ENCODE measurements at regions not wholly inside any gene's neighbourhood (a gene's known extent, or its start where the extent isn't known, plus 50 kb on each side); places are given as distances from the start of the nearest gene placed in this dataset.

GRCh38 chr18:67677489-67677888 lies 161.0 kb upstream of the DSEL start:
- 87 to 93% (median 90%) methylated on average over 3 of the region's 3 CpGs for WGBS, 3 donors
- H3K9me3 ChIP-seq = no peaks in the 10 kb centered on the region
- H3K27ac ChIP-seq = no peak overlapping the region
- intact Hi-C loops (cut with DNase I) = no loop called here
- no peak for DNase-seq
- no peaks in the 10 kb centered on the region for H3K4me1 ChIP-seq (ENCODE audit: insufficient read depth)
- H3K4me3 ChIP-seq = no peak overlapping the region
- TF ChIP-seq CTCF (IDR thresholded peaks at IDR 0.05) (no peak), EP300 (IDR thresholded peaks at IDR 0.05) (no peak), POLR2A (IDR thresholded peaks at IDR 0.05) (no peak)
- H3K36me3 ChIP-seq = no peaks in the 10 kb centered on the region
- H3K27me3 ChIP-seq = no peaks in the 10 kb centered on the region

GRCh38 chr18:67672716-67673115 lies 156.2 kb upstream of the DSEL start:
- DNase-seq = no peak
- Histone ChIP-seq H3K27me3 (no peaks in the 10 kb centered on the region), H3K4me1 (ENCODE audit: insufficient read depth) (no peaks in the 10 kb centered on the region), H3K4me3 (no peak overlapping the region), H3K36me3 (no peaks in the 10 kb centered on the region), H3K27ac (no peak overlapping the region), H3K9me3 (no peaks in the 10 kb centered on the region)
- TF ChIP-seq POLR2A (IDR thresholded peaks at IDR 0.05) (no peak), CTCF (IDR thresholded peaks at IDR 0.05) (no peak), EP300 (IDR thresholded peaks at IDR 0.05) (no peak)
- intact Hi-C loops (cut with DNase I) = no loop called here
- WGBS, 3 donors = 83 to 89% (median 87%) methylated on average over 5 of the region's 5 CpGs

- Histone ChIP-seq H3K4me1 (ENCODE audit: insufficient read depth) (no peaks in the 10 kb centered on the region), H3K9me3 (no peaks in the 10 kb centered on the region), H3K36me3 (no peaks in the 10 kb centered on the region), H3K4me3 (no peak overlapping the region), H3K27me3 (no peaks in the 10 kb centered on the region), H3K27ac (no peak overlapping the region)
- DNase-seq = no peak
- TF ChIP-seq POLR2A (IDR thresholded peaks at IDR 0.05) (no peak), EP300 (IDR thresholded peaks at IDR 0.05) (no peak), CTCF (IDR thresholded peaks at IDR 0.05) (no peak)
- WGBS, 3 donors = 88 to 92% (median 91%) methylated on average over 2 of the region's 2 CpGs
- intact Hi-C loops (cut with DNase I) = no loop called here
Measured at GRCh38 chr18:67672155-67672554, 155.6 kb upstream of the DSEL start.

GRCh38 chr18:67670024-67670543 lies 153.6 kb upstream of the DSEL start:
- DNase-seq = no peak
- no peak for TF ChIP-seq EP300 (IDR thresholded peaks at IDR 0.05)
- no peak for TF ChIP-seq CTCF (IDR thresholded peaks at IDR 0.05)
- no peak for TF ChIP-seq POLR2A (IDR thresholded peaks at IDR 0.05)
- Histone ChIP-seq H3K4me1 (ENCODE audit: insufficient read depth) (no peaks in the 10 kb centered on the region), H3K27ac (no peak overlapping the region), H3K4me3 (no peak overlapping the region), H3K9me3 (no peaks in the 10 kb centered on the region), H3K27me3 (no peaks in the 10 kb centered on the region), H3K36me3 (no peaks in the 10 kb centered on the region)
- intact Hi-C loops (cut with DNase I) = no loop called here
- 49 to 72% (median 52%) methylated on average over 2 of the region's 2 CpGs for WGBS, 3 donors

Measured in ovary (tissue), 7 donors.